B cell (primary cell): ENCODE measurements at regions not wholly inside any gene's neighbourhood (a gene's known extent, or its start where the extent isn't known, plus 50 kb on each side); places are given as distances from the start of the nearest gene placed in this dataset.

Source experiments
- ATAC-seq: fragments of 200-7000 bp; cut with Tn5 transposase; one replicate; pipeline ENCODE4 v1.10.0; 2021; ENCODE audit warnings: low read depth, mild to moderate bottlenecking, moderate number of reproducible peaks, moderate library complexity
- CTCF ChIA-PET: fragments of 350-600 bp; sonication (Branson Sonifier 250); formaldehyde crosslinking; loops from one replicate; lab custom pipeline; 2021; ENCODE audit warnings: antibody characterized with exemption, inconsistent platforms; lab: Charles Lee
- POLR2A ChIA-PET: fragments of 350-600 bp; sonication (Branson Sonifier 250); formaldehyde crosslinking; loops from one replicate; lab custom pipeline; 2021; ENCODE audit warnings: antibody characterized with exemption; lab: Charles Lee
- DNase-seq: peaks from one replicate; pipeline ENCODE4 v3.0.0; 2013
- H2AFZ ChIP-seq: 2 replicates; pipeline ENCODE4 v1.6.1; 2012; ENCODE audit warnings: mild to moderate bottlenecking, low read depth, low read length; ENCODE audit not compliant: insufficient read depth, poor library complexity, severe bottlenecking
- H3K27ac ChIP-seq, 2 donors: 1 replicate in 1 of 2; 2 replicates in 1 of 2; pipeline ENCODE4 v1.5.1; 2012 to 2013; ENCODE audit warnings: low read length in 2 of 2, mild to moderate bottlenecking in 2 of 2, moderate library complexity in 1 of 2
- H3K27me3 ChIP-seq, 4 experiments: fragments of 200-600 bp in 1 of 4; sonication (generic) in 1 of 4; replicated peaks in 1 of 4; 1 replicate in 2 of 4; 2 replicates in 2 of 4; pipeline versions ENCODE4 v1.6.1 to v1.7.0; 2013 to 2016; ENCODE audit warnings: low read length in 3 of 4, mild to moderate bottlenecking in 2 of 4, mixed read lengths in 1 of 4, moderate library complexity in 1 of 4; ENCODE audit not compliant: insufficient read depth in 4 of 4, control insufficient read depth in 3 of 4; ENCODE audit errors: control extremely low read depth in 1 of 4
- H3K36me3 ChIP-seq, 2 experiments: replicated peaks in 1 of 2; 1 replicate in 1 of 2; 2 replicates in 1 of 2; pipeline versions ENCODE4 v1.6.1 to v1.7.1; 2013; ENCODE audit warnings: low read length in 1 of 2; ENCODE audit not compliant: insufficient read depth in 2 of 2, control insufficient read depth in 1 of 2; ENCODE audit errors: control extremely low read depth in 1 of 2, extremely low read depth in 1 of 2
- H3K4me1 ChIP-seq, 2 donors: fragments of 200-600 bp in 1 of 2; sonication (generic) in 1 of 2; 1 replicate in 1 of 2; 2 replicates in 1 of 2; pipeline versions ENCODE4 v1.5.1 to v1.6.1; 2013 to 2017; ENCODE audit warnings: low read length in 2 of 2; ENCODE audit not compliant: control insufficient read depth in 2 of 2, insufficient read depth in 2 of 2
- H3K4me2 ChIP-seq: replicated peaks from 2 replicates; pipeline ENCODE3; 2012; ENCODE audit warnings: mild to moderate bottlenecking, low read depth, low read length; ENCODE audit not compliant: poor library complexity, severe bottlenecking
- H3K4me3 ChIP-seq, 5 experiments: fragments of 200-600 bp in 1 of 5; sonication (generic) in 1 of 5; 1 replicate in 3 of 5; 2 replicates in 2 of 5; pipeline versions ENCODE4 v1.5.1 to v1.7.0; 2011 to 2016; ENCODE audit warnings: low read length in 4 of 5, mild to moderate bottlenecking in 4 of 5, low read depth in 2 of 5, control low read depth in 1 of 5, moderate library complexity in 1 of 5; ENCODE audit not compliant: insufficient read depth in 1 of 5; ENCODE audit errors: control extremely low read depth in 1 of 5, extremely low read depth in 1 of 5
- H3K79me2 ChIP-seq: fragments of 200-600 bp; sonication (generic); one replicate; pipeline ENCODE4 v1.6.0; 2016; ENCODE audit warnings: low read length; ENCODE audit not compliant: control insufficient read depth, insufficient read depth
- H3K9ac ChIP-seq: fragments of 200-600 bp; sonication (generic); 2 replicates; pipeline ENCODE4 v1.6.1; 2017; ENCODE audit warnings: mild to moderate bottlenecking, low read length, moderate library complexity
- H3K9me3 ChIP-seq, 3 donors: one replicate each; pipeline versions ENCODE4 v1.6.1 to v1.7.1; 2013; ENCODE audit warnings: low read length in 2 of 3; ENCODE audit not compliant: control insufficient read depth in 2 of 3, insufficient read depth in 1 of 3; ENCODE audit errors: control extremely low read depth in 1 of 3
- H4K20me1 ChIP-seq: 2 replicates; pipeline ENCODE4 v1.6.0; 2012; ENCODE audit warnings: mild to moderate bottlenecking, low read length; ENCODE audit not compliant: insufficient read depth, control insufficient read depth, poor library complexity, severe bottlenecking
- H3K27ac Mint-ChIP-seq: one replicate; pipeline ENCODE4 v1.8.0; 2021; ENCODE audit warnings: mixed read lengths
- H3K27me3 Mint-ChIP-seq: one replicate; pipeline ENCODE4 v1.8.0; 2021; ENCODE audit warnings: mixed read lengths
- H3K4me1 Mint-ChIP-seq: one replicate; pipeline ENCODE4 v1.8.0; 2021; ENCODE audit warnings: mixed read lengths
- H3K4me3 Mint-ChIP-seq: one replicate; pipeline ENCODE4 v1.8.0; 2021; ENCODE audit warnings: mixed read lengths
- H3K9me3 Mint-ChIP-seq: one replicate; pipeline ENCODE4 v1.8.0; 2022; ENCODE audit warnings: mixed read lengths; ENCODE audit not compliant: insufficient read depth
- CTCF ChIP-seq: fragments of 200-600 bp; IDR thresholded peaks from one replicate; pipeline ENCODE4 v1.8.0; 2022; ENCODE audit warnings: antibody characterized with exemption, mild to moderate bottlenecking
- EZH2 ChIP-seq: IDR thresholded peaks from 2 replicates; pipeline ENCODE4 v1.6.1; 2012; ENCODE audit warnings: borderline replicate concordance, low read depth, mild to moderate bottlenecking, moderate library complexity, low read length; ENCODE audit not compliant: insufficient read depth, poor library complexity, severe bottlenecking
- WGBS: methylation state at CpG from one replicate; pipeline ENCODE4 v1.1.5; 2013; ENCODE audit warnings: missing lambda C conversion rate; ENCODE audit not compliant: insufficient coverage; 5-methylcytosine and 5-hydroxymethylcytosine counted together
- intact Hi-C: fragments of 100-400 bp; cut with micrococcal nuclease; formaldehyde crosslinking; loops from one replicate; pipeline ENCODE4 v1.10.0; 2022

- no peak overlapping the region for H3K9ac ChIP-seq
- no peaks in the 10 kb centered on the region for H4K20me1 ChIP-seq
- H3K4me1 ChIP-seq, result no peaks in the 10 kb centered on the region
- H3K27me3 ChIP-seq, result no peaks in the 10 kb centered on the region
- H3K4me3 ChIP-seq, result no peak overlapping the region
- CTCF ChIA-PET, result no interaction called here
- no peak overlapping the region for H3K4me3 Mint-ChIP-seq
- H3K27ac Mint-ChIP-seq, result no peak overlapping the region
- TF ChIP-seq EZH2 (no peak), CTCF (no peak)
- no peak overlapping the region for H3K4me2 ChIP-seq
- 95% methylated on average over 15 of the region's 15 CpGs for WGBS
- no peaks in the 10 kb centered on the region for H3K79me2 ChIP-seq
- H3K4me1 Mint-ChIP-seq, result no peaks in the 10 kb centered on the region
- no peaks in the 10 kb centered on the region for H3K36me3 ChIP-seq
- H3K9me3 ChIP-seq, result peaks cover 0 to 6% (median 0%) of the 10 kb centered on the region in 3 donors
- H3K9me3 Mint-ChIP-seq, result no peaks in the 10 kb centered on the region
- intact Hi-C loops, result no loop called here
- H2AFZ ChIP-seq, result no peak overlapping the region
- H3K27ac ChIP-seq, result no peak overlapping the region
- H3K27me3 Mint-ChIP-seq, result no peaks in the 10 kb centered on the region
- DNase-seq (no peak), ATAC-seq (no peak)
- POLR2A ChIA-PET, result no interaction called here
Observed at GRCh38 chr6:170062209-170062914, 228.5 kb downstream of the DLL1 start.

DNA sequence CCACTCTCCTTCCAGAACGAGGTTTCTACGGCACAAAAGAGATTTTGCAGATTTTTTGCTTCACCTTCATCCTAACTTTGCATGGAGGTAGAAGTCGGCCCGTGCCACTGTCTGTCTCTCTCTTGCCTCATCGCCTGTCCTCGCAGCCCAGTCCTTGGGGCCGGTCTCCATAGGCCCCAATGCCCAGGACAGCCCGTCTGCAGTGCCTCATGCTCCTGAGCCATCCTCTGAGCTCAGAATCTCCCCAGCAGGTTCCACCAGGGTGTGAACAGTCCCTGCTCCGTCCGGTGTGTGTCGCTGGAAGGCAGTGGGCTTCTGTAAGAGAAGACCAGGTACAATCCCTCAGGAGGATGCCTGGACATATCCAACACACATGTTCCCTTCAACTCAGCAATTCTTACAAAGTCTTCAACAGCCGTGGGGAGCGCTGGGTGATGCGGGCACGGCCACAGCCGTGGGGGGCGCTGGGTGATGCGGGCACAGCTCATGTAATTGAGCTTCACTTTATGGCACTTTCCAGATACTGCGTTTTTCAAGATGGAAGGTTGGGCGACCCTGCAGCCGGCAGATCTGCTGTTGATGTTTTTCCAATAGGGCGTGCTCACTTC lies 231.9 kb downstream of the DLL1 start:
- POLR2A ChIA-PET, result no interaction called here
- no peak overlapping the region for H3K4me3 Mint-ChIP-seq
- H3K9ac ChIP-seq, result no peak overlapping the region
- H3K36me3 ChIP-seq, result no peaks in the 10 kb centered on the region
- no peak for TF ChIP-seq CTCF
- TF ChIP-seq EZH2, result no peak
- H3K9me3 ChIP-seq, result peaks cover 0 to 3% (median 0%) of the 10 kb centered on the region in 3 donors
- intact Hi-C loops, result no loop called here
- no peaks in the 10 kb centered on the region for H3K9me3 Mint-ChIP-seq
- H3K27me3 ChIP-seq, result no peaks in the 10 kb centered on the region
- no peak overlapping the region for H3K4me2 ChIP-seq
- H3K27ac ChIP-seq, result no peak overlapping the region
- no peaks in the 10 kb centered on the region for H3K79me2 ChIP-seq
- no peaks in the 10 kb centered on the region for H4K20me1 ChIP-seq
- H3K4me3 ChIP-seq, result no peak overlapping the region
- no peaks in the 10 kb centered on the region for H3K4me1 Mint-ChIP-seq
- ATAC-seq (no peak), DNase-seq (no peak)
- no peak overlapping the region for H2AFZ ChIP-seq
- WGBS, result 95% methylated on average over 19 of the region's 22 CpGs
- H3K27me3 Mint-ChIP-seq, result no peaks in the 10 kb centered on the region
- H3K4me1 ChIP-seq, result no peaks in the 10 kb centered on the region
- no peak overlapping the region for H3K27ac Mint-ChIP-seq
- CTCF ChIA-PET, result no interaction called here
